Central memory CD4-positive, alpha-beta T cell (primary cell): ENCODE measurements at regions not wholly inside any gene's neighbourhood (a gene's known extent, or its start where the extent isn't known, plus 50 kb on each side); places are given as distances from the start of the nearest gene placed in this dataset.

Source experiments
- DNase-seq: peaks from one replicate; pipeline ENCODE4 v3.0.0; 2022

GRCh38 chr1:82225421-82226185 is 424.9 kb downstream of the ADGRL2 start:
- no peak for DNase-seq

DNA sequence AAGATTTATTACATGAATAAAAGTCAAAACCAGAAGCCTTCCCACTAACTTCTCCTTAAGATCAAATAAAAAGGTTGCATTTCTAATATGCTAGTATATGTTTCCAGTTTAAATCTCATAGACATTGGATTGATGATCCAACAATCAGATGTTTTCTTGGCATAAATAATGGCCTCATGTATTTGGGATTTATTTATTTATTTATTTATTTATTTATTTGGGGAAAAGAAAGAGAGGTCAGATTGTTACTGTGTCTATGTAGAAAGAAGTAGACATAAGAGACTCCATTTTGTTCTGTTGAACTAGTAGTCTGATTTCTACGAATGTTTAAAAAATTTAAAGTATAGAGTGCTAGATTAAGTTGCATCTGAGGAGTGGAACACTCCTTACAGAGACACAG is 422.4 kb downstream of the ADGRL2 start:
- no peak for DNase-seq

GRCh38 chr1:82221721-82222120 is 421.0 kb downstream of the ADGRL2 start:
- no peak for DNase-seq

- no peak for DNase-seq
These were observed 420.0 kb downstream of the ADGRL2 start for GRCh38 chr1:82220754-82221153.

DNA sequence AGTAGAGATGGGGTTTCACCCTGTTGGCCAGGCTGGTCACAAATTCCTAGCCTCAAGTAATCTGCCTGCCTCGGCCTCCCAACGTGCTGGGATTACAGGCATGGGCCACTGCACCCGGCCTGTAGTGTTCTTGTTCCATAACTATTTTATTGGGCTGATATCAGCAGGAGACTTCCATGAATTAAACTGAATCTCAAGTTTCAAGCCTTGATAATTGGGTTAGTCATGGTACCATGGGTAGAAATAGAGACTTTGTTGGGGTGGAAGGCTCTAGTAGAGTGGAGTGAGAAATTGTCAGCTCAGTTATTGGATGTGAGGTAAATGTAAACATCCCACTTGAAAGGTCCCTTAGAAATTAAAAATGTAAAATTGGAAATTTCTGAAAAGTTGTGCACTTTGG is 419.1 kb downstream of the ADGRL2 start:
- no peak for DNase-seq

GRCh38 chr1:82218846-82219245 is 418.1 kb downstream of the ADGRL2 start:
- no peak for DNase-seq

DNA sequence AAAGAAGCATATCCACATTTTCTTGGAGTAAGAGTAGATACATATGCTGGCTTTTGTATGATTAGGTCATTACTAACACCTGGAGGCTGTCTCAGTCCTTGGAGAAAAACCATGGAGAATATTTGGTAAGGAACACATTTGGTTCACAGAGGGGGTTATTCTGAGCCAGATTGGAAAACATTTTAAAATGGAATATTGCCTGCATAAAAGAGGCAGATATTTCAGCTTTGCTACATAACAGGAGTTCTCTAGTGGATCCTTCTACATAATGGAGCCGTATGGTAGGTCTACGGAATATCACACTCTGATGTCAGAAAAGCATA is 415.1 kb downstream of the ADGRL2 start:
- DNase-seq = no peak

GRCh38 chr1:82215056-82215852 is 414.5 kb downstream of the ADGRL2 start:
- no peak for DNase-seq

DNA sequence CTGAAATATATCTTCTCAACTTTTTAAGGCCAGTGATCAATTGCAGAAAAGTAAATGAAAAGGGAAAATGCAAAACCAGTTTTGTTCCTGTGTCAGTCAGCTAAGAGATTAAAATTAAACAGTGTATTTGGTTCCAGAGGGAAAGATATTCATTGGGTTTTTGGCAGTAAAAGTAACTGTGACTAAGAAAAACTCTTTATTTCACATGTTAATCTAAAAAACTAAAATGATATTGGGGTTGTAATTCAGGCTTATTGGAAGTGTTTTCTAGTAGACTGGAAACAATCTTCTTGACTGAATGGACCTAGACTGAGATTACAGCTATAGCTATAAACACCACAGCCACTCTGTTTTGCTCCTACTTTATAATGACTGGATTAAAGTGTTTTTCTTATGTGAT is 413.9 kb downstream of the ADGRL2 start:
- no peak for DNase-seq

DNA sequence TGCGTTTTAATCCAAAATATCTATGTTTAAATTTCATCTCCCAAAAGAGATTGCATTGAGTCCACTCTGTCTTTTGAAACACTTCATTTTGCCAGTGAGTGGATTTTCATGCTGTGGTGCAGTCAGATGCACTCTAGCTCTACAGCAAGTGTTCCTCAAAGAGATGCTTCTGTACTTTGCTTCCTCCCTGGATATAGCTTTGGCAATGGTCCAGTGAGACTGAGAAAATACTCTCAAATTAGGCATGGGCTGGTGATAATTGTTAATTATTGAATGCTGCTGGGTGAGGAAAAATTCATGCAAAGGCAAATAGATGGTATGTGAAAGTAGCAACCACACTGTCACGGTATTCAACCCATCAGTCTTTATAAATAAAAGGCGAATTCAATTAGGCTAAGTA is 396.9 kb downstream of the ADGRL2 start:
- DNase-seq = no peak

DNA sequence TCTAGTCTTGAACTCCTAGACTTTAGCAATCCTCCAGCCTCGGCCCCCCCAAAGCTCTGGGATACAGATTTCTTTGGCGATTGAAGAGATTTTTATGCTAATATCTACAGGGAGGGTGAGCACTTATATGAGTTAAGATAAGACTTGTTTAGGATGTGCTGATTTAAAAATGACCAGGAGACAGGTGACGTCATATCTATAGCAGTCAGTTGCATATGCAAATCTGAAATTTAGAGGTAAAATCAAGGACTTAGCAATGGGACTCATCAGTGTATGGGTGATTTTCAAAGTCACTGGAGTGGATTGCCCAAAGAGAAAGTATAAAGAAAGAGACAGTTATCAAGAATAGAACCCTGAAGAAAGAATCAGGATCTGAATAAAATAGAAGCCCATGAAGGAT is 394.5 kb downstream of the ADGRL2 start:
- DNase-seq = no peak

DNA sequence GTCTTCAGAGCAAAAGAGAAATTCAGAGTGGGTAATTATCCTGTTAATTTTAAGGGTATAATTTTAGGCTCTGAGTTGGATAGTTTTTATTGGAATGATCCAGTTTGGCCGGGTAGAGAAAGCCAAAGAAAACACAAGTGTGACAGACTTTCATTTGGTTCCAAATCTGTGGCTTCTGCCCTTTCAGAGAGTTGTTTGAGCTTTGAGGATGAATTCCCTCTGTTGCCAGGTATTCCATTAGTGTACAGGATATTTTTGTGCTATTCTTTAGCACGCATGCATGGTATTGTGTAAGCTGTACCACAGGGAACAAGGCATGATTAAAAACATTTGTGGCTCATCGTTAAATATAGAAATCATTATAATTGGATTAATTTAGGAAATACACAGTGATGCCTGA is 384.4 kb downstream of the ADGRL2 start:
- DNase-seq = no peak

DNA sequence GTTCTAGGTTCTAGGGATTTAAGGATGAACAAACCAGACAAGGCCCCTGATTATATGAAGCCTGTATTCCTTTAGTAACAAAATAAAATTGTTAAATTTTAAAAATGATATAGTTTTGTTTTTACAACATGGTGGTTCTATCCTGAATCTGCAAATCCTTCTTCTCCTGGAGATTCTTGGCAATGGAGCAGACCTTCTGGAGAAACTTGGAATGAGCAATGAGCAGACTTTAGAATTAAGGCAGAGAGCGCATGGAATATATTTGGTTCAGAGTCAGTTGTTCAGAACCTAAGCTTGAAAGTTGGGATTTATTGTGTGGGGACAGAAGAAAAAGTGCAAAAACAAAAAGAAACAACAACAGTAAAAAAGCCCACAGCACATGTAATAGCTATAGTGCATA is 381.1 kb downstream of the ADGRL2 start:
- no peak for DNase-seq

- no peak for DNase-seq
These were observed 378.4 kb downstream of the ADGRL2 start for GRCh38 chr1:82179131-82179530.

DNA sequence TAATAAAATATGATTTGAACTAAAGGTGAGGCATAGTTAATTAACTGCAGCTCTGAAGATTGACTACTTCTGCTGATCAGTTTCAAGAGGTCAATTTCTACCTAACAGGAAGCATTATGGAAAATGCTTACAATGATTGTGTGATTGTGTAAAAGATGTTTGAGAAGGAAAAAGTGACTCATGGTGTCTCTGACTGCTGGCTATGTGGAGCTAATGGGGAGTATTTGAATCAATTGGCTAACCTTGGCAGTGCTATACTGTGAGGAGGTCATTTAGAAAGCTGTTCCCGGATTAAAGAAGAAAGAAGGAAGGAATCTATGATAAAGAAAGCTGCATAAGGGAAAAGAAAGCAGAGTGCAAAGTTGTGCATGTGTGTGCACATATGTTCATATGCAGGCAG is 376.5 kb downstream of the ADGRL2 start:
- DNase-seq = no peak

DNA sequence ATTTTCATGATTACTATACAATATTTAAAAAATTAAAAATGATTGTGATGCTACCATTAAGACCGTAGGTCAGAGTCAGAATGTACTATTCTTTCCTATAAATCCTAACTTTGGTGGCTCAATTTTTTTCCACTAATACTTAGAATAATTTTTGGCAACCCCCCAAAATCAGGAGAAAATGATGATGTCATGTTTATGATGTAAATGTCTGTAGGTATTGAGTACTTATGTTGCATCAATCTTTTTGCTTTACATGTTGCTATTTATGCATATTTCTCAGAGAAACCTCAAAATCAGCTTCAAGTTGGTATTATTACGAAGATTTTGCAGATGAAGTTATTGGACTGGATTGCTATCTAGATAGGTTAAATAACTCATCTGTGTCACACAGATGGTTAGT is 371.2 kb downstream of the ADGRL2 start:
- DNase-seq = no peak

GRCh38 chr1:82168482-82168881 is 367.7 kb downstream of the ADGRL2 start:
- no peak for DNase-seq

- no peak for DNase-seq
These were observed 364.6 kb downstream of the ADGRL2 start for GRCh38 chr1:82165304-82165703.

- no peak for DNase-seq
These were observed 362.0 kb downstream of the ADGRL2 start for GRCh38 chr1:82162486-82163420.

GRCh38 chr1:82161700-82162141 is 361.0 kb downstream of the ADGRL2 start:
- DNase-seq = no peak

DNA sequence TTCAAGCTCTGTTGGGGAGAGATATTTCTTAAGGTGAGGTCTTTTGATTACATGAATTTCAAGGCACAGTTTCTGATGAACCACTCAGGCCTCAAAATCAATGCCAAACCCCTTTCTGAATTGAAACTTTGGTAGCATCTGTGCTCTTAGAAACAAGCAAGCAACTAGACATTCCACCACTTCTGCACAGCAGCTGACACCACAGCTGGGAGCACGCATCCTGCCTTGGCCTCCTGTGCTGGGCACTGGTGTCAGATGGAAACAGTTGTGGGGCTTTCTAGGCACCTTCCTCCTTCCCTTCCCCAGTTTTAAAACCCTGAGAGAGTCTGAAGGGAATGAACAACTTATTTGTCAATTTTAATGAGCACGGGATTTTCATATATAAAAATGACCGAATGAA is 360.2 kb downstream of the ADGRL2 start:
- DNase-seq = no peak

DNA sequence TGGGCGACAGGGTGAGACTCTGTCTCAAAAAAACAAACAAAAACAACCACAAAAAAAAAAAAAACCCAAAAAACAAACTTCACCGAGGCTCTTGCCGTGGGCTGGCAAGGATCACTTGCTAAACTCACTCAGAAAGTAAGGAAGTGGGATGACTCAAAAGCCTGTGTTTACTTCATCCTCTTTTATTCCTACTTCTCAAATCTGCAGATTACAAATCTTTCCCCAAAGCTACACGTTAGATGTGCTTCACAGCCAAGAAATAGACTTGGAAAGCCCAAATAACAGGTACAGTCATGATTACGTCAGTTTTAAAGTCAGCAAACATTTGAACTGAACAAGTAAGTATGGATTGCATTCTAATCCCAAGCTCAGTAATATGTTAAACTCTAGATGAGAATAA is 359.3 kb downstream of the ADGRL2 start:
- DNase-seq = no peak

- no peak for DNase-seq
These were observed 358.2 kb downstream of the ADGRL2 start for GRCh38 chr1:82158981-82159380.
